Upper lobe of right lung (tissue), 1 donor: ENCODE measurements at regions not wholly inside any gene's neighbourhood (a gene's known extent, or its start where the extent isn't known, plus 50 kb on each side); places are given as distances from the start of the nearest gene placed in this dataset.

Experiments used
- ATAC-seq: fragments of 200-7000 bp; cut with Tn5 transposase; one replicate; pipeline ENCODE4 v1.9.1; 2020; ENCODE audit warnings: mild to moderate bottlenecking, moderate library complexity
- DNase-seq: peaks from one replicate; pipeline ENCODE4 v3.0.0-alpha.2; 2020
- H3K27ac ChIP-seq: fragments of 200-600 bp; one replicate; pipeline ENCODE4 v1.8.0; 2022
- H3K27me3 ChIP-seq: fragments of 200-600 bp; one replicate; pipeline ENCODE4 v1.8.0; 2022; ENCODE audit warnings: mild to moderate bottlenecking
- H3K36me3 ChIP-seq: fragments of 200-600 bp; one replicate; pipeline ENCODE4 v1.8.0; 2022
- H3K4me1 ChIP-seq: fragments of 200-600 bp; one replicate; pipeline ENCODE4 v1.8.0; 2022
- H3K4me3 ChIP-seq: fragments of 200-600 bp; one replicate; pipeline ENCODE4 v1.8.0; 2022; ENCODE audit warnings: mild to moderate bottlenecking
- H3K9me3 ChIP-seq: fragments of 200-600 bp; one replicate; pipeline ENCODE4 v1.8.0; 2022
- intact Hi-C: fragments of 100-400 bp; cut with DNase I; formaldehyde crosslinking; loops from one replicate; pipeline ENCODE4 v1.11.0; 2022
- TF ChIP-seq, protein P1 (sequence below): fragments of 200-600 bp; IDR thresholded peaks from one replicate; pipeline ENCODE4 v1.8.0; 2022; ENCODE audit warnings: antibody characterized with exemption
- donor health status: DM: no; HTN: yes; CAD: no; lungs with severe emphysema.

DNA sequence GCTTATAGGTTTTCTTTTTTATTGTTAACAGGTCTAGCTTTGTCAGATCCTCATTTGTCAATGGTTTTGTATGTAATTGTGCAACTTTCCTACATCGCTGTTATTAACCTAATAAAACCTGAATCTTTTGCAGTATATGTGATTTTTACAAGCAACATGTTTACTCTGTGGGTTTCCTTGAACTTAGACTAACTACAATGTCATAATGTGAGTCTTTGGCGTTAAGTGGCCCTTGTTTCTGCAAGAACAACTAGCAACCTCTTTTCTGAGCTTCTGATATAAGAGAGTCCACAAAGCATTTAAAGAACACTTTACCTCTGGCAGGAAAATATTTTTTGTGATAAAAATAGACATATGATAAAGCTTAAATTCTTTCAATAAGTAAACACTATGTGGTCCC, 230.3 kb upstream of the CFAP20DC start:
- DNase-seq (no peak), ATAC-seq (no peak)
- H3K4me1 ChIP-seq, result no peaks in the 10 kb centered on the region
- no peak overlapping the region for H3K27ac ChIP-seq
- H3K9me3 ChIP-seq, result no peaks in the 10 kb centered on the region
- no peak overlapping the region for H3K4me3 ChIP-seq
- intact Hi-C loops, result no loop called here
- no peaks in the 10 kb centered on the region for H3K27me3 ChIP-seq
- no peaks in the 10 kb centered on the region for H3K36me3 ChIP-seq
- TF ChIP-seq, protein P1, sequence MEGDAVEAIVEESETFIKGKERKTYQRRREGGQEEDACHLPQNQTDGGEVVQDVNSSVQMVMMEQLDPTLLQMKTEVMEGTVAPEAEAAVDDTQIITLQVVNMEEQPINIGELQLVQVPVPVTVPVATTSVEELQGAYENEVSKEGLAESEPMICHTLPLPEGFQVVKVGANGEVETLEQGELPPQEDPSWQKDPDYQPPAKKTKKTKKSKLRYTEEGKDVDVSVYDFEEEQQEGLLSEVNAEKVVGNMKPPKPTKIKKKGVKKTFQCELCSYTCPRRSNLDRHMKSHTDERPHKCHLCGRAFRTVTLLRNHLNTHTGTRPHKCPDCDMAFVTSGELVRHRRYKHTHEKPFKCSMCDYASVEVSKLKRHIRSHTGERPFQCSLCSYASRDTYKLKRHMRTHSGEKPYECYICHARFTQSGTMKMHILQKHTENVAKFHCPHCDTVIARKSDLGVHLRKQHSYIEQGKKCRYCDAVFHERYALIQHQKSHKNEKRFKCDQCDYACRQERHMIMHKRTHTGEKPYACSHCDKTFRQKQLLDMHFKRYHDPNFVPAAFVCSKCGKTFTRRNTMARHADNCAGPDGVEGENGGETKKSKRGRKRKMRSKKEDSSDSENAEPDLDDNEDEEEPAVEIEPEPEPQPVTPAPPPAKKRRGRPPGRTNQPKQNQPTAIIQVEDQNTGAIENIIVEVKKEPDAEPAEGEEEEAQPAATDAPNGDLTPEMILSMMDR, result no peak

DNA sequence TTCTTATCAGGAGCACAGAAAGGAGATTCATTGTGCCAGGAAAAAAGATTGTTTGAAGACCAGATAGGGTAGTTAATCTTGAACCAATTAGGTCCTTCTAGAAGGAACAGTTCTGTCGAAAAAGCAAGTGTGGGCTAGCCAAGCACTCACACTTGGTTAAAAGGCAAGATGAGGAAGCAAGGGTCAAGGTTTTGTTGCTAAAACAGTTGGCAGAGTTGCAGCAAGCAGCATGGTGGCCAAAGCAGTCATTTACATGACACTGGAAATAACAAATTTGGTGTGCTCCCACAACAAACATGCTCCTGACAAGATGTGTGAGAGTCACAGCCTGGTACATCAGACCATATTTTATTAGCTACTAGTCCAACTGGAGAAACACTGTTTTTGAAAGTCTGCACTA, 228.0 kb upstream of the CFAP20DC start:
- intact Hi-C loops, result no loop called here
- DNase-seq, result no peak
- H3K4me3 ChIP-seq, result no peak overlapping the region
- H3K9me3 ChIP-seq, result no peaks in the 10 kb centered on the region
- ATAC-seq, result no peak
- H3K36me3 ChIP-seq, result no peaks in the 10 kb centered on the region
- no peaks in the 10 kb centered on the region for H3K27me3 ChIP-seq
- H3K27ac ChIP-seq, result no peak overlapping the region
- TF ChIP-seq, protein P1, result no peak
- no peaks in the 10 kb centered on the region for H3K4me1 ChIP-seq

DNA sequence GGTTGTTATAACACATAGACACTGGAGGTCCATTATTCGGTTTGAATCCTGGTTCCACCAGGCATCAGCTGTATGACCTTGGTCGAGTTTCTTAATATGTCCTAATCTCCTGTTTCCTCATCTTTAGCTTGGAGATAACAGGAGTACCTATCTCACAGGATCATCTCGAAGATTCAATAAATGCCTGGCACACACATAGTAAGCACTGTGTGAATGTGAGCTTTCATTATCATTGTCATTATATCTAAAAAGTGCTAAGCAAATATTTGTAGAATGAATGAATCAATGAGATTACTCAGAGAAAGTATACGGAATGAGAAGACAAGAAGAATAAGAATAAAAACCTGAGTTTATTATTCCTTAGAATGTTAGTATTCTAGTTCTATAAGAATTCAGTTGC, 227.4 kb upstream of the CFAP20DC start:
- intact Hi-C loops, result no loop called here
- Histone ChIP-seq H3K27me3 (no peaks in the 10 kb centered on the region), H3K27ac (no peak overlapping the region), H3K4me3 (no peak overlapping the region), H3K4me1 (no peaks in the 10 kb centered on the region), H3K9me3 (no peaks in the 10 kb centered on the region), H3K36me3 (no peaks in the 10 kb centered on the region)
- TF ChIP-seq, protein P1, result no peak
- ATAC-seq (no peak), DNase-seq (no peak)

DNA sequence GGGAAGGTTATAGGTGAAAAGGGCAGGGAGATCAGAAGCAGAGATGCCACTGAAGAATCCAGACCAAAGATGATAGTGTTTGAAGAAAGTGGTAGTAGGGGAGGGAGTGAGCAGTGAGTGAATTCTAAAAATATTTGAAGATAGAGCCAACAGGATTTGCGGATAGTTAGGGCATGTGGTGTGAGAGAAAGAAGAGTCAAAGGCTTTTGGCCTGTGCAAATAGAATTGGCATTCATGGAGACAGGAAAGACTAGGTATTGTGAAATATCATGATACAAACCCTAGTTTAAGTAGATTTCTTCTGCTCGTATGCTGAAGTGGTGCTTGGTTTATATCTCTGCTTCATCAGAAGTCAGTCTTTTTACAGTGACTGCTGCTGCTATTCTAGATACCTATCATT, 224.2 kb upstream of the CFAP20DC start:
- Histone ChIP-seq H3K36me3 (no peaks in the 10 kb centered on the region), H3K9me3 (no peaks in the 10 kb centered on the region), H3K27ac (no peak overlapping the region), H3K4me3 (no peak overlapping the region), H3K27me3 (no peaks in the 10 kb centered on the region), H3K4me1 (no peaks in the 10 kb centered on the region)
- intact Hi-C loops, result no loop called here
- DNase-seq (no peak), ATAC-seq (no peak)
- TF ChIP-seq, protein P1, result no peak

DNA sequence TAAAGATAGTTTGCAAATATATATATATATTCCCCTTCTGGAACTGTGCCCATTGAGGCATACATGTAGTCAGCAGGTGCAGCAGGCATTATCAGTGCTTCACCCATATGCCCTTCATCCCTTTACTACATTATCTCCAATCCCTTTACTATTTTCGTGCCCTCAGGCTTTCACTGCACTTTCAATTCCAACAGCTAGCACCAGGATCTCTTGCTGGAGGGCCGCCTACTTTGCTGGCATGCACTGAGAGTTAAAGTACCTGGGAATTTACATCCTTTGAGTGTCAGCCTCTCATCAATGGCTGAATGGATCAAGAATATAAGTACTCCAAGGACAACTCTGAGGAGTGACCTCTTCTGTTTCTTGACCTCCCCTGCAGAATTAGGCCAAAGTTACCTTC, 222.1 kb upstream of the CFAP20DC start:
- H3K27ac ChIP-seq, result no peak overlapping the region
- H3K4me3 ChIP-seq, result no peak overlapping the region
- DNase-seq (no peak), ATAC-seq (no peak)
- H3K4me1 ChIP-seq, result no peaks in the 10 kb centered on the region
- intact Hi-C loops, result no loop called here
- H3K36me3 ChIP-seq, result no peaks in the 10 kb centered on the region
- H3K27me3 ChIP-seq, result no peaks in the 10 kb centered on the region
- TF ChIP-seq, protein P1, result no peak
- no peaks in the 10 kb centered on the region for H3K9me3 ChIP-seq

DNA sequence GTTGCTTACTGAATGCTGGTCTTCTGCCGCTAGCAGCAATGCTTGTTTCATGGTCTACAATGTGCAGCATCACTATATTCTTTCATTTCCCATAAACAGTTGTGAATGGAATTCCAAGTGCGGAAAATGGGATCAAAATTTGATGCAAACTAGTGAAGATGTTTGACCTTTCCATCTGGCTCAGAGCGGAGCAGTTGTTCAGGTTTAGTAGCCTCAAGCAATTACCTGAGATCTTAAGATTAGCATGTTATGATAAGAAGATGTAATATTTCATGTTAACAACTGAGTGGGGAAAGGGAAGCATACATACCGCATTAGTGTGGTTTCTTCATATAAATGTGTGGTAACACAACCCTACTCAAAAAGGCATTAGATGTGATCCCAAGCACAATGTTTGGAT, 221.1 kb upstream of the CFAP20DC start:
- Histone ChIP-seq H3K36me3 (no peaks in the 10 kb centered on the region), H3K27ac (no peak overlapping the region), H3K27me3 (no peaks in the 10 kb centered on the region), H3K9me3 (no peaks in the 10 kb centered on the region), H3K4me1 (no peaks in the 10 kb centered on the region), H3K4me3 (no peak overlapping the region)
- ATAC-seq, result no peak
- DNase-seq, result no peak
- intact Hi-C loops, result no loop called here
- TF ChIP-seq, protein P1, result no peak
